ENCODE measurements at regions not wholly inside any gene's neighbourhood (a gene's known extent, or its start where the extent isn't known, plus 50 kb on each side); places are given as distances from the start of the nearest gene placed in this dataset.

GRCh38 chr1:55381983-55382382 is 166.8 kb upstream of the USP24 start:
- peaks cover 11% of the 10 kb centered on the region for H3K27me3 ChIP-seq (ENCODE audit: control insufficient read depth, insufficient read depth, low read length, poor library complexity, severe bottlenecking)
- Mint-ChIP-seq H3K4me3 (no peak overlapping the region), H3K27me3 (ENCODE audit: insufficient read depth) (peaks cover 11% of the 10 kb centered on the region), H3K36me3 (ENCODE audit: low read depth) (no peaks in the 10 kb centered on the region), H3K9me3 (no peaks in the 10 kb centered on the region), H3K27ac (no peak overlapping the region), H3K4me1 (peaks cover 4% of the 10 kb centered on the region)
- no peak for TF ChIP-seq CTCF (conservative IDR thresholded peaks at IDR 0.05)
- H3K9me3 ChIP-seq (ENCODE audit: control insufficient read depth, low read length) = no peaks in the 10 kb centered on the region
- no peak overlapping the region for H3K4me3 ChIP-seq (ENCODE audit: low read length)
- DNase-seq = no peak
- H3K4me1 ChIP-seq (ENCODE audit: control insufficient read depth, insufficient read depth, low read length) = no peaks in the 10 kb centered on the region
- WGBS, 2 experiments (ENCODE audit: insufficient coverage in 1 of 2, insufficient read length in 1 of 2) = 66 to 100% methylated on average over 1 to 2 of the region's 2 CpGs
- H3K27ac ChIP-seq (ENCODE audit: low read depth, low read length) = no peak overlapping the region
- H3K9ac ChIP-seq (ENCODE audit: extremely low read depth, low read length, poor library complexity, severe bottlenecking) = no peak overlapping the region
- H3K36me3 ChIP-seq (ENCODE audit: control insufficient read depth, insufficient read depth, low read length) = no peaks in the 10 kb centered on the region

- Mint-ChIP-seq H3K27ac (no peak overlapping the region), H3K27me3 (ENCODE audit: insufficient read depth) (peaks cover 11% of the 10 kb centered on the region), H3K4me1 (peaks cover 4% of the 10 kb centered on the region), H3K9me3 (no peaks in the 10 kb centered on the region), H3K4me3 (no peak overlapping the region), H3K36me3 (ENCODE audit: low read depth) (no peaks in the 10 kb centered on the region)
- no peak overlapping the region for H3K27ac ChIP-seq (ENCODE audit: low read depth, low read length)
- H3K4me3 ChIP-seq (ENCODE audit: low read length) = no peak overlapping the region
- H3K9ac ChIP-seq (ENCODE audit: extremely low read depth, low read length, poor library complexity, severe bottlenecking) = no peak overlapping the region
- DNase-seq = no peak
- no peaks in the 10 kb centered on the region for H3K4me1 ChIP-seq (ENCODE audit: control insufficient read depth, insufficient read depth, low read length)
- H3K9me3 ChIP-seq (ENCODE audit: control insufficient read depth, low read length) = no peaks in the 10 kb centered on the region
- 89 to 90% methylated on average over 5 of the region's 5 CpGs for WGBS, 2 experiments (ENCODE audit: insufficient coverage in 1 of 2, insufficient read length in 1 of 2)
- peaks cover 11% of the 10 kb centered on the region for H3K27me3 ChIP-seq (ENCODE audit: control insufficient read depth, insufficient read depth, low read length, poor library complexity, severe bottlenecking)
- H3K36me3 ChIP-seq (ENCODE audit: control insufficient read depth, insufficient read depth, low read length) = no peaks in the 10 kb centered on the region
- TF ChIP-seq CTCF (conservative IDR thresholded peaks at IDR 0.05) = no peak
Observed at GRCh38 chr1:55381491-55381890, 166.3 kb upstream of the USP24 start.

GRCh38 chr1:55380355-55380970 is 165.3 kb upstream of the USP24 start:
- Mint-ChIP-seq H3K4me3 (no peak overlapping the region), H3K27me3 (ENCODE audit: insufficient read depth) (peaks cover 11% of the 10 kb centered on the region), H3K9me3 (no peaks in the 10 kb centered on the region), H3K36me3 (ENCODE audit: low read depth) (no peaks in the 10 kb centered on the region), H3K27ac (no peak overlapping the region), H3K4me1 (peaks cover 4% of the 10 kb centered on the region)
- DNase-seq = no peak
- WGBS, 2 experiments (ENCODE audit: insufficient coverage in 1 of 2, insufficient read length in 1 of 2) = 78 to 87% methylated on average over 2 to 4 of the region's 4 CpGs
- Histone ChIP-seq H3K9ac (ENCODE audit: extremely low read depth, low read length, poor library complexity, severe bottlenecking) (no peak overlapping the region), H3K27ac (ENCODE audit: low read depth, low read length) (no peak overlapping the region), H3K9me3 (ENCODE audit: control insufficient read depth, low read length) (no peaks in the 10 kb centered on the region), H3K4me3 (ENCODE audit: low read length) (no peak overlapping the region), H3K4me1 (ENCODE audit: control insufficient read depth, insufficient read depth, low read length) (no peaks in the 10 kb centered on the region), H3K36me3 (ENCODE audit: control insufficient read depth, insufficient read depth, low read length) (no peaks in the 10 kb centered on the region), H3K27me3 (ENCODE audit: control insufficient read depth, insufficient read depth, low read length, poor library complexity, severe bottlenecking) (peaks cover 11% of the 10 kb centered on the region)
- TF ChIP-seq CTCF (conservative IDR thresholded peaks at IDR 0.05) = no peak

All from endodermal cell (in vitro differentiated cells).